ENCODE measurements at regions not wholly inside any gene's neighbourhood (a gene's known extent, or its start where the extent isn't known, plus 50 kb on each side); places are given as distances from the start of the nearest gene placed in this dataset.
A peak's percentile ranks its signal among the peaks of the same experiment; 100 is the strongest.

DNA sequence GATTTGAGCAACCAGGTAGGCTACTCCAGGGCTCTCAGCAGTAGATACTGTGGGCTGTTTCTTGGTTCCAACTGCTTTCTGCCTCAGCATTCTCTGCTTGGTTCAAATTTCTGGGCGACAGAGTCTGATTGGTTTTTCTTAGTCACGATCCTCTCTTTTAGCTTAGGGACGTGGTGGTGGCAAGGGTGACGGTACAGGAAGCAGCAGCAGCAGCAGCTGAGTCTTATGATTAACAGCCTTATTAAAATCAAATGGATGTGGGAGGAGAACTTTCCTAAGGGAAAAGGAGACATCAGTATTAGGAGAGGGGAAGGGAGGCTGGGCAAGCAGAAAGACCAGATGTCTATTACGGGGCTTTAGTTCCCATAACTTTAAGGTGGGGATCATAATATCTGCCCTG, 156.5 kb upstream of the PLPP4 start:
- no peak for DNase-seq

GRCh38 chr10:120308589-120308988, 148.4 kb upstream of the PLPP4 start:
- no peak for DNase-seq

DNA sequence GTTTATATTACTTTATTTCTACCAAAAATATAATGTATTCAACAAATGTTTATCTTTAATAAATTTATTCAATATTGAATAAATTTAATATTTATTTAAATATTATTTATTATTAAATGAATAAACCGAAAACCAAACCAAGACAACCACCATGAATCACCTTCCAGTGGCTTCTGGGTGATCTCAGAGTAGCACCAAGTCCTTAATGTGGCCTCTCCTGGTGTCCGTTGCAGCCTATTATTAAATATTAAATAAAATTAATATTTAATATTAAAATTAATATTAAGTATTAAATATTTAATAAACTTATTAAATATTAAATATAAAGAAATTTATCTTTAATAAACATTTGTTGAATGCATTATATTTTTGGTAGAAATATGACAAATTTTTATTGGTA, 143.3 kb upstream of the PLPP4 start:
- DNase-seq = no peak

- DNase-seq = no peak
Measured at GRCh38 chr10:120314442-120314841, 142.6 kb upstream of the PLPP4 start.

GRCh38 chr10:120318862-120319261, 138.2 kb upstream of the PLPP4 start:
- no peak for DNase-seq

GRCh38 chr10:120327675-120328074, 129.4 kb upstream of the PLPP4 start:
- DNase-seq = no peak

GRCh38 chr10:120328647-120329046, 128.4 kb upstream of the PLPP4 start:
- no peak for DNase-seq

DNA sequence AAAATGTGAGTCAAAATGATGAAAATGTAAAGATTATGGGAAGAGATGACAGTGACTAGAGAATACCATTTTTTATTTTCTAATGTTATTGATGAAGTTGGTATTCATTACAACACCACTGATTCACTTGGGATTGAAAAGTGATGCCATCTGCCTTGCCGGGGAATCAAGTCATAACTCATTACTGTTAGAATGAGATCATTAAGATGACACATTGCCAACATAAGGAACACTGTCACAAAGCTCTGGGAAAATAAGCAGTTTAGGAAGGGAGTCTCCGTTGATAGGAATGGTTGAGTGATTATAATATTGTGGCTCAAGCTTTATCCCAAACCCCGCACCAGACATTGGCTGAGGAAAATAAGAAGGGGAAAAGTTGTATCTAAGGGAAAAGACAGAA, 121.5 kb upstream of the PLPP4 start:
- no peak for DNase-seq

DNA sequence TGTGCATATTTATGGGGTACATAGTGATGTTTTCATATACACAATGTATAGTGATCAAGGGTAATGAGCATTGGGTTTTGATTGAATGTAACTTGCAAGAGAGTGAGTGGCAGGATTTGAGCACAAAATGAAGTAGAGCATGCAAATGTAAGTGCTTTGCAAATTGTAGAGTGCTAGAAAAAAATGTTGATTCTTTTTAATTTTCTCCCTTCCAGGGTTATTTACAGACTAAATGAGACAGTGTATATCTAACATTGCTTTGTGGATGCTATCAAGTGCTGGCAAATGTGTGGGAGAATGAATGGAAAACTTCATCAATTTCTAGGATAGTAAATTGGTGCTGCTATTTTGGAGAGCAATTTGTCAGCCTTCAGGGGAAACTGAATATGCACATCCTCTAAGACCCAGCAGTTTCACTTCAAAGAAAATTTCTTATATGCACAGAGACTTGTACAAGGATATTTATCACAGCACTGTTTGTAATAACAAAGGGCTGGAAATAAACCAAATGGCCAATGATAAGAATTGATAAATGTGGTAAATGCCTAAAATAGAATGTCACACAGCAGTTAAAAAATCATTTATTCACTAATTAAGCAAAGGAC, 120.6 kb upstream of the PLPP4 start:
- DNase-seq = no peak

DNA sequence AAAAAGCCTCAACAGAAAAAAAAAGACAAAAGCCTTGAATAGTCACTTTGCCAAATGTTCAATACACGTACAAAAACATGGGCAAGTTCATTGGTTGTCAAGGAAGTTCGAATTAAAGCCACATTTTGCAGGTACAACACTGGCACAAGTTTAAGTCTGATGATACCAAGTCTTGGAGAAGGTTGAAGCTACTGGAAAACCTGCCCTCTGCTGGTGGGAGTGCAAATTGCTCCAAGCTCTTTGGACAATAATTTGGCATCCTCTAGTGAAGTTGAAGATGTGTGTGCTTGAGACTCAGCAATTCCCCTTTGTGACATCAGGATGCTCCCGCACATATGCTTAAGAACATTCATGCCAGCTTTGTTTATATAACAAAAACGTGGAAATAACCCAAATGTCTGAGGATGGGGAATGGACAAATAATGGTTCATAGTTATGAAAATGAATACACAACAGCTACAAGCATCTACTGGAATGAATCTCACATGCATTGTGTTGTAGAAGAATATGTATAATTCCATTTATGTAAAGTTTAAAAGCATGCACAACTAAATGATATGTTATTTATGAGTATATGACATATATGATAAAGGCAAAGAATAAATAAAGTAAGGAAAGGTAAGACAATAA, 120.0 kb upstream of the PLPP4 start:
- DNase-seq = peak; percentile 27 to 46

DNA sequence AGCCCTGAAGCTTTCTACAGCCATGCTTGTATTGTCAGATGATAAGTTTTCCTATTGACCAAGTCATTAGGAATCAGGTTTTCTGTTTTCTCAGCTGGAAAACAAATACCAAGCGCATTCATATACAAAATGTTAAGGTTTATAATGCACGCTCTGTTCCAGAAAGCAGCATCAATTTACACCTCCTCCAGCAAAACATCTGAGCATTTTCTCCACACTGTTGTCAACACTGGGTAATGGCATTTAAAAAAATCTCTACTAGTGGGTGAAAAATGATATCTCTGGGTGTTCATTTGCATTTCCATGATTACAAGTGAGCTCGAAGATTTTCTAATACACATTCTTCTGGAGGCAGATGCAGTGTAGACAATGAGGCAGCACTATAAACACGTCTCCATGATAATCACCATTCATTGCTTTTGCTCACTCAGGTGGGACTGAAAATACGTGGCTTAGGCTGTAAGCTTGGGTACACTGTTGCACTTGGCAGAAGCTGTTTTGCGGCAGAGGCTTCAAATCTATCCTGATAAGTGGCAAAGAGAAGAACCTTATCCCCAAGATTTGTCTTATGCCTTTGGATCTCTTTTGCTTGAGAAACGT, 114.8 kb upstream of the PLPP4 start:
- no peak for DNase-seq

- no peak for DNase-seq
Measured at GRCh38 chr10:120345186-120345585, 111.8 kb upstream of the PLPP4 start.

GRCh38 chr10:120347644-120348043, 109.4 kb upstream of the PLPP4 start:
- DNase-seq = no peak

DNA sequence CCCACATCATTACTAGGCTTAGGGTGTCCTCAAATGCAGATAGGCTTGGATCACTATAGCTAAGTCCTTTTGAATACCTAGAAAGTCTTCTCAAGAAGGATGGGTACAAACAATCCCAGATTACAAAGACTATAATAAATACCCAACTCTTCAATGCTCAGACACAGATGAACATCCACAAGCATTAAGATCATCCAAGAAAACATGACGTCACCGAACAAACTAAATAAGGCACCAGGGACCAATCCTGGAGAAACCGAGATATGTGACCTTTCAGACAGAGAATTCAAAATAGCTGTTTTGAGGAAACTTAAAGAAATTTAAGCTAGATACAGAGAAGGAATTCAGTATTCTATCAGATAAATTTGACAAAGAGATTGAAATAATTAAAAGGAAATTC, 108.0 kb upstream of the PLPP4 start:
- no peak for DNase-seq

GRCh38 chr10:120355425-120355824, 101.6 kb upstream of the PLPP4 start:
- no peak for DNase-seq

- DNase-seq = no peak
Measured at GRCh38 chr10:120360571-120360970, 96.5 kb upstream of the PLPP4 start.

DNA sequence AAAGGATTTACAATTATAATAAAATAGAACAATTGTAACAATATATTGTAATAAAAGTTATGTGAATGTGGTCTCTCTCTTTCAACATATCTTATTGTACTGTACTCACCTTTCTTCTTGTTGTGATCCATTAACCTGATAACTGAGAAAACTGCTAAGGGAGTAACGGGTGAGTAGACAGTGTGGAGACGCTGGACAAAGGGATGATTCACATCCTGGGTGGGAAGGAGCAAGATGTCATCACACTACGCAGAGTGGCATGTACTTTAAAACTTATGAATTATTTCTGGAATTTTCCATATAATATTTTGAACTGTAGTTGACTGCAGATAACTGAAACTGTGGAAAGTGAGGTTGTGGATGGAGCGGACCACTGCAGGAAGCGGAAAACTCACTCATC, 91.2 kb upstream of the PLPP4 start:
- DNase-seq = no peak

DNA sequence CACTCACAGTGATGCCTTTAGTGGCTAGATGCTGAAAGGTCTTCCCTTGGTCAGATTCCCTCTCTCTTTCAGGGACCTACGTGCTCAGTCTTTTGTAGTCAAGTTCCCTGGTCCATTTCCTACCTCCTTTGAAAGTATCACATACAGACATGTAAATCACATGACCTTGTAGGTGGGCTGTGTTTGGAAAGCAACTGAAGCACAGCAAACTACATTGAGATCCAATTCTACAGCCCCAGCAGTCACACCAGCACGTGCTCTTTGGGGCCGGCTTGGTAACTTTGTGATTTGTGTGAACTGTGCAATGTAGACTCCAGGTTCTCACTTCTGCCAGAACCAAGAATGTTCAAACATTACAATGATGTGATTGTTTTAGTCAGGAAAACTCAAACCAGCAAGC, 89.7 kb upstream of the PLPP4 start:
- no peak for DNase-seq

DNA sequence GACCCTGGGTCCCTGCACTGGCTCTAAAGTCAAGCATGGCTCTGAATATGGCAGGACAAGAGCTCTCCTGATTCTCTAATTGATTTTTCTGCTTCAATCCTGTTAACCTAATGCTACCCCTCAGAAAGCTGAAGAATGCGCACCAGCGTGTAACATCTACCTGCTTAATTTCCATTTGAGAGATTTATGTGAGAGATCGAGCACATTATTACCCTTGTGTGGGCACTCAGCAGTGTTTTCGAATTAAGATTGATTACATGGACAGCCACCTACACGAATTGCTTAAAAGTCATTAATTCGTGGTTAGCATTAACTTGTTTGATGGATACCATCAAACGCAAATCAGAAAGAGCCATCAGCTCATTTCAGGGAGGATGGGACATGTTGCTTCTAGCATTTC, 88.7 kb upstream of the PLPP4 start:
- DNase-seq = no peak

GRCh38 chr10:120368927-120369326, 88.1 kb upstream of the PLPP4 start:
- DNase-seq = no peak

DNA sequence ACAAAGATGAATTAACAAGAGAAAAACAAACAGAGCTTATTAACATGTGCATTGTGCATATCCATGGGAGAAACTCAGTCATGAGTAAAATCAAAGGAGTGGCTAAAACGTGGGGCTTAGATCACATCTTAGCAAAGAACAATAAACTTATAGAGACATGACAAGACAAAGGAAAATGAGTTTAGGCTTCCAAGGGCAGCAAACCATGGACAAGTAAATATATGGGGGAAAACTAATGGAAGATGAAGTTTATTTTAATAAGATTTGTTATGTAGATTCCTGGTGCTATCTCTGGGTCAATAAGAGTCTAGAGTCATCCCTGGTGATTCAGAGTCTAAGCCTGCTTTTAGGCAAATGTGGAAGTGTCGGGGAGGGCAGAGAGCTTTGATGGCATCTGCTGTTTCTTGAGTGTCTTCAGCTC, 87.2 kb upstream of the PLPP4 start:
- DNase-seq = no peak

GRCh38 chr10:120371856-120372255, 85.2 kb upstream of the PLPP4 start:
- no peak for DNase-seq

- DNase-seq = no peak
Measured at GRCh38 chr10:120372917-120373316, 84.1 kb upstream of the PLPP4 start.

DNA sequence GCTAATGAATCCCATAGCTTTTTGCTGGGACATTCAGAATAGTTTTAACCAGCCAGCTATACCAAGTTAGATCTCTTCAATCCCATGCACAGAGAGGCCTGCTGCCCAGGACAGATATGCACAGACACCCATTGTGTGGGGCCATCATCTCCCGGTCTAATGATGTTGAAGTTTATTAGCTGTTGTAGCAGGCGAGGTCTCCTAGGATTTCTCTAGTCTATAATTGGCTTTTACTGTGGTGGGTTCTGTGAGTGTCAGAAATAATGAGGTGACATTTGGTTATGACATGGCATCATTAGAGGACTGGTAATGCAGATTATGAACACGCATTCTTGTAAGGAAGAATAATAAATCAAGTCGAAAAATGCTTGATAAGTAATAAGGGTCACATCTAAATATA, 81.4 kb upstream of the PLPP4 start:
- no peak for DNase-seq

DNA sequence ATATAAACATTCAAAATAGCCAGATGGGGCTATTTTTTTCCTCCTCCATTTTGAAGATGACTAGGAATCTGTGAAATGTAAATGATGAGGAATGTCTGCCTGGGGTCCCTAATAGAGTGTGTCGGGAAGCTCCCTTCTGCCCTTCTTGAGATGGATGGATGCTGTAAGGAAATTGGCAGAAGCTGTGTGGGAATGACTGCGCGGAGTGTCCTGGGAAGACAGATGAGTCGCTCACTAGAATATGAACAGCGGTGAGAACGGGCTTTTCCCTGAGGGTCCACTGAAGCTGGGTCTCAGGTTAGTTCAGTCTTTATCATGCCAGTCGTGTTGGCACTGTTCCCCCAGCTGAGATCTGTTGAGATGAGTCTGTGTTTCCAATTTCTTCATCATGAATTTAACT, 75.1 kb upstream of the PLPP4 start:
- no peak for DNase-seq

All from stimulated activated CD4-positive, alpha-beta T cell treated with anti-CD3 and anti-CD28 coated beads, Interleukin-4, amount 100 ng/mL, for 4 hours (primary cell).